IgD-negative memory B cell (primary cell): ENCODE measurements at regions not wholly inside any gene's neighbourhood (a gene's known extent, or its start where the extent isn't known, plus 50 kb on each side); places are given as distances from the start of the nearest gene placed in this dataset.
"Not testable (repeated sequence)": the region's sequence is repeated elsewhere in the genome, so short reads cannot be mapped to it uniquely, and the experiment has no call there.

Source experiments
- H3K27ac Mint-ChIP-seq, 3 donors: one replicate each; pipeline ENCODE4 v1.8.0; 2020 to 2022; ENCODE audit warnings: mild to moderate bottlenecking in 3 of 3, mixed read lengths in 3 of 3, moderate library complexity in 1 of 3
- H3K27me3 Mint-ChIP-seq: one replicate; pipeline ENCODE4 v1.8.0; 2021; ENCODE audit warnings: mixed read lengths
- H3K36me3 Mint-ChIP-seq: one replicate; pipeline ENCODE4 v1.8.0; 2020; ENCODE audit warnings: mild to moderate bottlenecking, mixed read lengths
- H3K4me1 Mint-ChIP-seq, 3 donors: one replicate each; pipeline ENCODE4 v1.8.0; 2020 to 2022; ENCODE audit warnings: mixed read lengths in 3 of 3, mild to moderate bottlenecking in 1 of 3
- H3K4me3 Mint-ChIP-seq, 4 donors: one replicate each; pipeline ENCODE4 v1.8.0; 2020 to 2022; ENCODE audit warnings: mild to moderate bottlenecking in 4 of 4, mixed read lengths in 4 of 4, moderate library complexity in 3 of 4
- H3K9me3 Mint-ChIP-seq, 3 donors: one replicate each; pipeline ENCODE4 v1.8.0; 2020 to 2021; ENCODE audit warnings: mixed read lengths in 3 of 3, mild to moderate bottlenecking in 1 of 3

- Mint-ChIP-seq H3K36me3 (no peaks in the 10 kb centered on the region), H3K27ac (no peak overlapping the region), H3K4me3 (no peak overlapping the region), H3K4me1 (no peaks in the 10 kb centered on the region), H3K9me3 (no peaks in the 10 kb centered on the region), H3K27me3 (peaks cover 13% of the 10 kb centered on the region)
Observed at GRCh38 chr12:131530422-131530821, 180.5 kb upstream of the SFSWAP start.

DNA sequence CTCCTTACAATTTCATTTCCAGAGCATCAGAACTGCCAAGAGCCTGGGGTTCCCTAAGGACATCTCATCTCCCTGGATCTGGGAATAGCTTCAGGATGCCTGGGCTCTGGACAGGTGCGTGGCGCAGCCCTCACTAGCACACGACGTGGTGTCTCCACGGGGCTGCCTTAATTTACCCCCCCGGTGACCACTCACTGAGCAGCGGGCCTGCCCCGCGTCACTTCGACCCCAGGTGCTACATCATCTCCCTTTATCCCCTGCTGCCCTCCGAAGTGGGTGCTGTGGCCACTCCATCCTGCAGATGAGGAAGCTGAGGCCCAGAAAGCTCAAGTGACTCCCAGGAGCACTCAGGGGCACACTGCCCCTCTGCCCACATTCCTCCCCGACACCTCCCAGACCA, 177.8 kb upstream of the SFSWAP start:
- no peak overlapping the region for H3K4me3 Mint-ChIP-seq
- H3K4me1 Mint-ChIP-seq, result no peaks in the 10 kb centered on the region
- H3K36me3 Mint-ChIP-seq, result no peaks in the 10 kb centered on the region
- peaks cover 13% of the 10 kb centered on the region for H3K27me3 Mint-ChIP-seq
- H3K27ac Mint-ChIP-seq, result no peak overlapping the region
- no peaks in the 10 kb centered on the region for H3K9me3 Mint-ChIP-seq

- Mint-ChIP-seq H3K4me1 (no peaks in the 10 kb centered on the region), H3K27ac (no peak overlapping the region), H3K4me3 (no peak overlapping the region), H3K36me3 (no peaks in the 10 kb centered on the region), H3K27me3 (peaks cover 13% of the 10 kb centered on the region), H3K9me3 (no peaks in the 10 kb centered on the region)
Observed at GRCh38 chr12:131535779-131536178, 175.1 kb upstream of the SFSWAP start.

DNA sequence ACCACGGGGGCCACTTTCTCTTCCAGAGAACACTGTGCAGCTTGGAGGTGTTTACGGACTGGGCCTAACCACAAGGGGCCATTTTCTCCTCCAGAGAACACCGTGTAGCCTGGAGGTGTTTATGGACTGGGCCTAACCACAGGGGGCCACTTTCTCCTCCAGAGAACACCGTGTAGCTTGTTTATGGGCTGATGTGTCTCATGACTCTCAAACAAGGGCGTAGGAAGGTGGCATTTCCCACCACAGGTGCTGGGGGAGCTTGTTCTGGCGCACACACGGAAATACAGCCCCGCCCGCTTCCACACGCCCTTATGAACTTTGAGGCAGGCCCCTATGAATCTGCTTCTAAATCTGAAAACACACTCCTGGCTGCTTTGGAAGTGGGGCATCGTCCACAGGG, 174.6 kb upstream of the SFSWAP start:
- Mint-ChIP-seq H3K27ac (peak overlapping the region in 1 of 3 donors; percentile 23), H3K9me3 (no peaks in the 10 kb centered on the region), H3K36me3 (no peaks in the 10 kb centered on the region), H3K4me1 (no peaks in the 10 kb centered on the region), H3K27me3 (peaks cover 13% of the 10 kb centered on the region), H3K4me3 (no peak overlapping the region)

DNA sequence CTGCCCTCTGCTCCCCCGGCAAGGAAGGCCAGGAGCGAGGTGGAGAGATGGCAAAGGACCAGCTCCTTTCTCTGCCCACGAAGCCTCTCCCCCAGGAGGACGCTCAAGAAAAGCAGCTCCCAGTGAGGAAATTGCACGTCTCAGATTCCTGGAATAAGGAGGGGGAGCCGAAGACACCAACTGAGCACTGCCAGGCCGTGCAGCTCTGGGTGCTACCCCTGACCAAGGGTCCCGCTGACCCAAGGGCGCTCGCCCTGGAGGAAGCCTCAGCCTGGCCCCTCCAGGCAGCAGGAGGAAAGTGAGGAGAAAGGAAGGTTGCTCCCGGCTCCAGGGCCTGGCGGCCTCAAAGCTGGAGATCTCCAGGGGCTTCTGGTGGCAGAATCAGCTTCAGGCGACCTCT, 174.1 kb upstream of the SFSWAP start:
- no peaks in the 10 kb centered on the region for H3K36me3 Mint-ChIP-seq
- no peaks in the 10 kb centered on the region for H3K9me3 Mint-ChIP-seq
- no peaks in the 10 kb centered on the region for H3K4me1 Mint-ChIP-seq
- peaks cover 12% of the 10 kb centered on the region for H3K27me3 Mint-ChIP-seq
- H3K27ac Mint-ChIP-seq, result peak overlapping the region in 1 of 3 donors; percentile 59
- no peak overlapping the region for H3K4me3 Mint-ChIP-seq

DNA sequence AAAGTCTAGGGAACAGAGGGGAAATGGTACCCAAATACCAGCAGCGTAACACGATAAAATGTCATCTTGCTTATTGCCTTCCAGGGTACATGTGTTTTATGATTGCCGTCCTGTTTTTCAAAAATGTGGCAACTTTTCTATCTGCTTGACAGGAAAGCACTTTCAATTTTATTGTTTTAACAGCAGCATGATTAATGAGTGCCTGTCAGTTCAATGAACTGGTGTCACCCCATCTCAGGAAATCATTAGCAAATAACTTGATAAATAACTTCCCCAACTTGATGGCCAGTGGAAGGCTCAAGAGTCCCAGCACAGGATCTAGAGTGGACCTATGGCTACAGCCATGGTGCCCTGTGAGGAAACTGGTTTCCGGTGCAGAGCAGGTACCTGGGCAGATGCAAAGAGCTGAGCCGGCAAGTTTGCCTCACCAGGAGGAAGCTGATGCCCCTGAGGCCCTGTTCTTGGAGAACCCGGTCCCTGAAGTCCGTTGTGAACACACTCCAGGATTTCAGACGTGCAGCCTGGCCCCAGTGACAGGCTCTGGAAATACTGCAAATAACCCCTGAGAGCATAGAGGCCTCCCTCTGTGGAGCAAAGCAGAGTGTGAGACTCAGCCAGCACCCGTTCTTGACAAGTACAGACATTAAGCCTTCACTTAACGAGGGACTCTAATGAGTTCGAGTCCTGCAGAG, 173.5 kb upstream of the SFSWAP start:
- no peak overlapping the region for H3K4me3 Mint-ChIP-seq
- no peak overlapping the region for H3K27ac Mint-ChIP-seq
- H3K9me3 Mint-ChIP-seq, result no peaks in the 10 kb centered on the region
- peaks cover 8% of the 10 kb centered on the region for H3K27me3 Mint-ChIP-seq
- no peaks in the 10 kb centered on the region for H3K36me3 Mint-ChIP-seq
- H3K4me1 Mint-ChIP-seq, result no peaks in the 10 kb centered on the region

DNA sequence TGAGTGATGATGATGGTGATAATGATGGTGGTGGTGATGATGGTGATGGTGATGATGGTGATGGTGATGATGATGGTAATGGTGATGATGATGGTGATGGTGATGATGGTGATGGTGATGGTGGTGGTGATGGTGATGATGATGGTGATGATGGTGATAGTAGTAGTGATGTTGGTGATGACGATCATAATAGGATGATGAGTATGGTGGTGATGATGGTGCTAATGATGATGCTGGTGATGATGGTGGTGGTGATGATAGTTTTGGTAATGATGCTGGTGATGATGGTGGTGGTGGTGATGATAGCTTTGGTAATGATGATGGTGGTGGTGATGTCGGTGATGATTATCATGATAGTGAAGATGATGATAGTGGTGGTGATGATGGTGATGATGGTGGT, 171.5 kb upstream of the SFSWAP start:
- Mint-ChIP-seq H3K4me3 (no peak overlapping the region), H3K9me3 (no peaks in the 10 kb centered on the region), H3K27ac (no peak overlapping the region), H3K36me3 (no peaks in the 10 kb centered on the region), H3K4me1 (no peaks in the 10 kb centered on the region), H3K27me3 (peaks cover under 1% of the 10 kb centered on the region)

- no peaks in the 10 kb centered on the region for H3K27me3 Mint-ChIP-seq
- H3K4me1 Mint-ChIP-seq, result no peaks in the 10 kb centered on the region
- H3K36me3 Mint-ChIP-seq, result no peaks in the 10 kb centered on the region
- no peak overlapping the region for H3K27ac Mint-ChIP-seq
- no peak overlapping the region for H3K4me3 Mint-ChIP-seq
- H3K9me3 Mint-ChIP-seq, result peaks cover 0 to 3% (median 0%) of the 10 kb centered on the region in 3 donors
Observed at GRCh38 chr12:131540138-131540623, 170.7 kb upstream of the SFSWAP start.

GRCh38 chr12:131541512-131541911, 169.4 kb upstream of the SFSWAP start:
- not testable (repeated sequence) for H3K4me3 Mint-ChIP-seq, H3K4me1 Mint-ChIP-seq, H3K27ac Mint-ChIP-seq, H3K36me3 Mint-ChIP-seq, H3K27me3 Mint-ChIP-seq, H3K9me3 Mint-ChIP-seq

- Mint-ChIP-seq H3K27ac (no peak overlapping the region), H3K27me3 (peaks cover 3% of the 10 kb centered on the region), H3K36me3 (no peaks in the 10 kb centered on the region), H3K9me3 (peaks cover 0 to 3% (median 0%) of the 10 kb centered on the region in 3 donors), H3K4me1 (no peaks in the 10 kb centered on the region), H3K4me3 (no peak overlapping the region)
Observed at GRCh38 chr12:131542351-131542750, 168.5 kb upstream of the SFSWAP start.

DNA sequence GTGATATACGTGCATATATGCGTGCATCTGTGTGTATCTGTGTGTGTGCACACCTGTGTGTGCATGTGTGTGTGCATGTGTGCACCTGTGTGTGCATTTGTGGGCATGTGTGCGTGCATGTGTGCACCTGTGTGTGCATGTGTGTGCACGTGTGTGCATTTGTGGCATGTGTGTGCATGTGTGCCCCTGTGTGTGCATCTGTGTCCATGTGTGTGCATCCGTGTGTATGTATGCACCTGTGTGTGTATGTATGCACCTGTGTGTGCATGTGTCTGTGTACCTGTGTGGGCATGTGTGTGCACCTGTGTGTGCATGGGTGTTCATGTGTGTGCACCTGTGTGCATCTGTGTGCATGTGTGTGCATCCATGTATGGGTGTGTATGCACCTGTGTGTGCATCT, 167.8 kb upstream of the SFSWAP start:
- no peak overlapping the region for H3K4me3 Mint-ChIP-seq
- peaks cover 0 to 3% (median 0%) of the 10 kb centered on the region in 3 donors for H3K9me3 Mint-ChIP-seq
- peaks cover 4% of the 10 kb centered on the region for H3K27me3 Mint-ChIP-seq
- no peaks in the 10 kb centered on the region for H3K4me1 Mint-ChIP-seq
- H3K36me3 Mint-ChIP-seq, result no peaks in the 10 kb centered on the region
- H3K27ac Mint-ChIP-seq, result no peak overlapping the region

DNA sequence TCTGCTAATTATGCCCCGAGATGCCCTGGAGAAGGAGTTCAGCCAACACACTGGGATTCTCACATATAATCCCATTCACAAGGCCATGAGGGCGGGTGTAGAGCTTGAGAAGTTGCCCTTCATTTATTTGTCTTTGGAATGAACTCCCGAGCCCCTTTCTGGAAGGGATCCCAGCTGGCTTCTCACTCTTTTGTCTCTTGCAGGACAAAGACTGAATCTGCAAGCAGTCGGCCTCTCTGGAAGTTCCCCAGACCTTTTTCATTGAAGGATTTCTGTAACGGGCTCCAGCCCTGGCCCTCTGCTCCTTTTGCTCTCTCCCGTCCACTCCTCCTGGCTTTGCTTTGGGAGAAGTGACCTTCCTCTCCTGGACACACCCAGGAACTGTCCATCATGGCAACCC, 163.3 kb upstream of the SFSWAP start:
- no peak overlapping the region for H3K27ac Mint-ChIP-seq
- peaks cover 4% of the 10 kb centered on the region for H3K27me3 Mint-ChIP-seq
- peaks cover 0 to 3% (median 2%) of the 10 kb centered on the region in 3 donors for H3K9me3 Mint-ChIP-seq
- no peaks in the 10 kb centered on the region for H3K36me3 Mint-ChIP-seq
- no peak overlapping the region for H3K4me3 Mint-ChIP-seq
- H3K4me1 Mint-ChIP-seq, result no peaks in the 10 kb centered on the region

DNA sequence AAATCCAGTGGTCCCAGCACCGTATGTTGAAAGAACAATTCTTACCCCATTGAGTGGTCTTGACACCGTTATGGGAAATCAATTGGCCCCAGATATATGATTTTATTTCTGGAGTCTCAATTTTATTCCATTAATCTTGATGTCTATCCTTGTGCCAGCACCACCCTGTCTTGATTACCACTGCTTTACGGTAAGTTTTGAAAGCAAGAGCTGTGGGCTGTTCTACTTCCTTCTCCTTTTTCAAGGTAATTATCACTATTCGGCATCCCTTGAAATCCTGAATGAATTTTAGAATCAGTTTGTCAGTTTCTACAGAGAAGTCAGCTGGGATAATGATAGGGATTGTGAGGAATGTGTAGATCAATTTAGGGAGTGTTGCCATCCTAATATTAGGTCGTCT, 160.8 kb upstream of the SFSWAP start:
- H3K27me3 Mint-ChIP-seq, result peaks cover 4% of the 10 kb centered on the region
- H3K4me3 Mint-ChIP-seq, result no peak overlapping the region
- H3K36me3 Mint-ChIP-seq, result no peaks in the 10 kb centered on the region
- H3K9me3 Mint-ChIP-seq, result peaks cover 0 to 2% (median 0%) of the 10 kb centered on the region in 3 donors
- H3K27ac Mint-ChIP-seq, result no peak overlapping the region
- H3K4me1 Mint-ChIP-seq, result no peaks in the 10 kb centered on the region

- peaks cover 5% of the 10 kb centered on the region for H3K27me3 Mint-ChIP-seq
- H3K36me3 Mint-ChIP-seq, result no peaks in the 10 kb centered on the region
- H3K4me3 Mint-ChIP-seq, result no peak overlapping the region
- H3K27ac Mint-ChIP-seq, result no peak overlapping the region
- no peaks in the 10 kb centered on the region for H3K4me1 Mint-ChIP-seq
- H3K9me3 Mint-ChIP-seq, result peaks cover 0 to 2% (median 0%) of the 10 kb centered on the region in 3 donors
Observed at GRCh38 chr12:131551675-131552491, 159.0 kb upstream of the SFSWAP start.

GRCh38 chr12:131552492-131552863, 158.4 kb upstream of the SFSWAP start:
- no peak overlapping the region for H3K27ac Mint-ChIP-seq

More at GRCh38 chr12:131552492-131552863, 158.4 kb upstream of the SFSWAP start:
- Mint-ChIP-seq H3K27me3 (peaks cover 7% of the 10 kb centered on the region), H3K4me1 (no peaks in the 10 kb centered on the region), H3K36me3 (no peaks in the 10 kb centered on the region), H3K9me3 (peaks cover 0 to 2% (median 0%) of the 10 kb centered on the region in 3 donors), H3K4me3 (no peak overlapping the region)
